Activated CD8-positive, alpha-beta T cell treated with anti-CD3 and anti-CD28 coated beads, Interleukin-2, amount 10 ng/mL, durations not matched to agents 7 days and 5 days (primary cell): ENCODE measurements at regions not wholly inside any gene's neighbourhood (a gene's known extent, or its start where the extent isn't known, plus 50 kb on each side); places are given as distances from the start of the nearest gene placed in this dataset.
"Not testable (repeated sequence)": the region's sequence is repeated elsewhere in the genome, so short reads cannot be mapped to it uniquely, and the experiment has no call there.

Experiments
- ATAC-seq: fragments of 150-1000 bp; cut with Tn5 transposase; one replicate; pipeline ENCODE4 v1.10.0; 2021; ENCODE audit warnings: moderate library complexity
- CTCF ChIA-PET: fragments of 350-600 bp; sonication (Branson Sonifier 250); formaldehyde crosslinking; loops from one replicate; lab custom pipeline; 2021; ENCODE audit warnings: antibody characterized with exemption; lab: Charles Lee
- POLR2A ChIA-PET: fragments of 350-600 bp; sonication (Branson Sonifier 250); formaldehyde crosslinking; loops from one replicate; lab custom pipeline; 2021; ENCODE audit warnings: antibody characterized with exemption; lab: Charles Lee
- DNase-seq: peaks from one replicate; pipeline ENCODE4 v3.0.0-alpha.2; 2020
- H3K27ac Mint-ChIP-seq: one replicate; pipeline ENCODE4 v1.8.0; 2021; ENCODE audit warnings: mild to moderate bottlenecking, mixed read lengths
- H3K27me3 Mint-ChIP-seq: one replicate; pipeline ENCODE4 v1.8.0; 2021; ENCODE audit warnings: low read depth, mixed read lengths
- H3K36me3 Mint-ChIP-seq: one replicate; pipeline ENCODE4 v1.8.0; 2021; ENCODE audit warnings: low read depth, mixed read lengths
- H3K4me1 Mint-ChIP-seq: one replicate; pipeline ENCODE4 v1.8.0; 2021; ENCODE audit warnings: low read depth, mixed read lengths
- H3K4me3 Mint-ChIP-seq: one replicate; pipeline ENCODE4 v1.8.0; 2021; ENCODE audit warnings: mild to moderate bottlenecking, mixed read lengths
- H3K9me3 Mint-ChIP-seq: one replicate; pipeline ENCODE4 v1.8.0; 2022; ENCODE audit warnings: mixed read lengths; ENCODE audit not compliant: insufficient read depth

- DNase-seq (no peak), ATAC-seq (no peak)
- Mint-ChIP-seq H3K27me3 (no peaks in the 10 kb centered on the region), H3K36me3 (no peaks in the 10 kb centered on the region), H3K4me1 (no peaks in the 10 kb centered on the region), H3K4me3 (no peak overlapping the region), H3K27ac (no peak overlapping the region), H3K9me3 (no peaks in the 10 kb centered on the region)
- POLR2A ChIA-PET = no interaction called here
- CTCF ChIA-PET = no interaction called here
Measured at GRCh38 chr5:56405116-56405908, 172.2 kb upstream of the ANKRD55 start.

GRCh38 chr5:56402266-56403220 lies 169.4 kb upstream of the ANKRD55 start:
- H3K4me1 Mint-ChIP-seq = no peaks in the 10 kb centered on the region
- no peaks in the 10 kb centered on the region for H3K9me3 Mint-ChIP-seq
- H3K36me3 Mint-ChIP-seq = no peaks in the 10 kb centered on the region
- CTCF ChIA-PET = no interaction called here
- POLR2A ChIA-PET = no interaction called here
- H3K27me3 Mint-ChIP-seq = no peaks in the 10 kb centered on the region
- ATAC-seq (no peak), DNase-seq (no peak)
- no peak overlapping the region for H3K4me3 Mint-ChIP-seq
- no peak overlapping the region for H3K27ac Mint-ChIP-seq

- POLR2A ChIA-PET, H3K4me1 Mint-ChIP-seq, CTCF ChIA-PET, H3K27me3 Mint-ChIP-seq, H3K4me3 Mint-ChIP-seq, H3K36me3 Mint-ChIP-seq, DNase-seq, H3K27ac Mint-ChIP-seq, ATAC-seq: not testable (repeated sequence)
- H3K9me3 Mint-ChIP-seq = peaks cover 13% of the 10 kb centered on the region
Measured at GRCh38 chr5:56397796-56398195, 164.7 kb upstream of the ANKRD55 start.

GRCh38 chr5:56396634-56397033 lies 163.5 kb upstream of the ANKRD55 start:
- ATAC-seq (no peak), DNase-seq (no peak)
- POLR2A ChIA-PET = no interaction called here
- H3K4me3 Mint-ChIP-seq = no peak overlapping the region
- H3K27me3 Mint-ChIP-seq = no peaks in the 10 kb centered on the region
- CTCF ChIA-PET = no interaction called here
- H3K9me3 Mint-ChIP-seq = peaks cover 13% of the 10 kb centered on the region
- no peaks in the 10 kb centered on the region for H3K4me1 Mint-ChIP-seq
- H3K27ac Mint-ChIP-seq = no peak overlapping the region
- peaks cover 7% of the 10 kb centered on the region for H3K36me3 Mint-ChIP-seq

- CTCF ChIA-PET = interaction anchor here (1.3 kb wide), 1 partner anchor 118 kb away, joined by 3 read pairs; no protein-coding TSS in a partner anchor
- no peak for ATAC-seq
- Mint-ChIP-seq H3K4me1 (no peaks in the 10 kb centered on the region), H3K36me3 (no peaks in the 10 kb centered on the region), H3K27ac (no peak overlapping the region), H3K9me3 (peaks cover 5% of the 10 kb centered on the region), H3K27me3 (peaks cover 6% of the 10 kb centered on the region), H3K4me3 (no peak overlapping the region)
- POLR2A ChIA-PET = no interaction called here
- DNase-seq = no peak
Measured at GRCh38 chr5:56389261-56389660, 156.1 kb upstream of the ANKRD55 start.

- ChIA-PET CTCF (interaction anchor here (1.3 kb wide), 1 partner anchor 117 kb away, joined by 3 read pairs; no protein-coding TSS in a partner anchor), POLR2A (no interaction called here)
- Mint-ChIP-seq H3K4me3 (no peak overlapping the region), H3K36me3 (no peaks in the 10 kb centered on the region), H3K9me3 (no peaks in the 10 kb centered on the region), H3K4me1 (no peaks in the 10 kb centered on the region), H3K27ac (no peak overlapping the region), H3K27me3 (peaks cover 6% of the 10 kb centered on the region)
- no peak for ATAC-seq
- no peak for DNase-seq
Measured at GRCh38 chr5:56388229-56388985, 155.3 kb upstream of the ANKRD55 start.

- no peak for DNase-seq
- H3K9me3 Mint-ChIP-seq = no peaks in the 10 kb centered on the region
- no peak overlapping the region for H3K27ac Mint-ChIP-seq
- no peak overlapping the region for H3K4me3 Mint-ChIP-seq
- no peaks in the 10 kb centered on the region for H3K4me1 Mint-ChIP-seq
- ATAC-seq = no peak
- H3K36me3 Mint-ChIP-seq = no peaks in the 10 kb centered on the region
- POLR2A ChIA-PET = no interaction called here
- H3K27me3 Mint-ChIP-seq = peaks cover 6% of the 10 kb centered on the region
- CTCF ChIA-PET = no interaction called here
Measured at GRCh38 chr5:56386046-56386445, 152.9 kb upstream of the ANKRD55 start.

GRCh38 chr5:56384186-56384585 lies 151.1 kb upstream of the ANKRD55 start:
- peaks cover 6% of the 10 kb centered on the region for H3K27me3 Mint-ChIP-seq
- H3K4me1 Mint-ChIP-seq = no peaks in the 10 kb centered on the region
- no peak overlapping the region for H3K4me3 Mint-ChIP-seq
- ChIA-PET CTCF (no interaction called here), POLR2A (no interaction called here)
- ATAC-seq (no peak), DNase-seq (no peak)
- no peak overlapping the region for H3K27ac Mint-ChIP-seq
- no peaks in the 10 kb centered on the region for H3K9me3 Mint-ChIP-seq
- H3K36me3 Mint-ChIP-seq = no peaks in the 10 kb centered on the region

GRCh38 chr5:56383761-56384160 lies 150.6 kb upstream of the ANKRD55 start:
- POLR2A ChIA-PET = no interaction called here

GRCh38 chr5:56382896-56383295 lies 149.8 kb upstream of the ANKRD55 start:
- Mint-ChIP-seq H3K27me3 (peaks cover 6% of the 10 kb centered on the region), H3K9me3 (no peaks in the 10 kb centered on the region), H3K4me1 (no peaks in the 10 kb centered on the region), H3K36me3 (no peaks in the 10 kb centered on the region), H3K4me3 (no peak overlapping the region), H3K27ac (no peak overlapping the region)
- CTCF ChIA-PET = interaction anchor here (1.0 kb wide), 1 partner anchor 112 kb away, joined by 3 read pairs; no protein-coding TSS in a partner anchor
- POLR2A ChIA-PET = interaction anchor here (0.9 kb wide), 1 partner anchor 54 kb away, joined by 3 read pairs; no protein-coding TSS in a partner anchor
- ATAC-seq (no peak), DNase-seq (no peak)

More at GRCh38 chr5:56383761-56384160, 150.6 kb upstream of the ANKRD55 start:
- no peak for ATAC-seq
- CTCF ChIA-PET = no interaction called here
- Mint-ChIP-seq H3K4me1 (no peaks in the 10 kb centered on the region), H3K36me3 (no peaks in the 10 kb centered on the region), H3K4me3 (no peak overlapping the region), H3K9me3 (no peaks in the 10 kb centered on the region), H3K27me3 (peaks cover 6% of the 10 kb centered on the region), H3K27ac (no peak overlapping the region)
- no peak for DNase-seq

GRCh38 chr5:56377573-56377972 lies 144.4 kb upstream of the ANKRD55 start:
- H3K4me3 Mint-ChIP-seq = no peak overlapping the region
- DNase-seq = no peak
- peaks cover 2% of the 10 kb centered on the region for H3K27me3 Mint-ChIP-seq
- CTCF ChIA-PET = no interaction called here
- no peak for ATAC-seq
- H3K36me3 Mint-ChIP-seq = no peaks in the 10 kb centered on the region
- POLR2A ChIA-PET = no interaction called here
- H3K9me3 Mint-ChIP-seq = peaks cover 4% of the 10 kb centered on the region
- no peak overlapping the region for H3K27ac Mint-ChIP-seq
- H3K4me1 Mint-ChIP-seq = no peaks in the 10 kb centered on the region
